Adipocyte (in vitro differentiated cells): ENCODE measurements at regions not wholly inside any gene's neighbourhood (a gene's known extent, or its start where the extent isn't known, plus 50 kb on each side); places are given as distances from the start of the nearest gene placed in this dataset.

Experiments used
- DNase-seq: peaks from one replicate; pipeline ENCODE4 v3.0.0-alpha.2; 2015; ENCODE audit warnings: low read depth
- H3K27me3 ChIP-seq: replicated peaks from 2 replicates; pipeline ENCODE4 v1.7.0; 2013; ENCODE audit warnings: mild to moderate bottlenecking, low read length, moderate library complexity; ENCODE audit not compliant: control insufficient read depth, insufficient read depth
- H3K36me3 ChIP-seq: 2 replicates; pipeline ENCODE4 v1.7.0; 2013; ENCODE audit warnings: low read length, mild to moderate bottlenecking, moderate library complexity; ENCODE audit not compliant: control insufficient read depth, insufficient read depth, severe bottlenecking
- H3K4me1 ChIP-seq: 2 replicates; pipeline ENCODE4 v1.7.0; 2013; ENCODE audit warnings: mild to moderate bottlenecking, low read length, moderate library complexity; ENCODE audit not compliant: control insufficient read depth, insufficient read depth
- H3K4me3 ChIP-seq: 2 replicates; pipeline ENCODE4 v1.7.0; 2013; ENCODE audit warnings: mild to moderate bottlenecking, low read length, moderate library complexity
- H3K9ac ChIP-seq: 2 replicates; pipeline ENCODE4 v1.7.0; 2013; ENCODE audit warnings: mild to moderate bottlenecking, low read length, moderate library complexity
- H3K9me3 ChIP-seq: 2 replicates; pipeline ENCODE4 v1.7.0; 2013; ENCODE audit warnings: mild to moderate bottlenecking, low read length, moderate library complexity; ENCODE audit not compliant: control insufficient read depth

DNA sequence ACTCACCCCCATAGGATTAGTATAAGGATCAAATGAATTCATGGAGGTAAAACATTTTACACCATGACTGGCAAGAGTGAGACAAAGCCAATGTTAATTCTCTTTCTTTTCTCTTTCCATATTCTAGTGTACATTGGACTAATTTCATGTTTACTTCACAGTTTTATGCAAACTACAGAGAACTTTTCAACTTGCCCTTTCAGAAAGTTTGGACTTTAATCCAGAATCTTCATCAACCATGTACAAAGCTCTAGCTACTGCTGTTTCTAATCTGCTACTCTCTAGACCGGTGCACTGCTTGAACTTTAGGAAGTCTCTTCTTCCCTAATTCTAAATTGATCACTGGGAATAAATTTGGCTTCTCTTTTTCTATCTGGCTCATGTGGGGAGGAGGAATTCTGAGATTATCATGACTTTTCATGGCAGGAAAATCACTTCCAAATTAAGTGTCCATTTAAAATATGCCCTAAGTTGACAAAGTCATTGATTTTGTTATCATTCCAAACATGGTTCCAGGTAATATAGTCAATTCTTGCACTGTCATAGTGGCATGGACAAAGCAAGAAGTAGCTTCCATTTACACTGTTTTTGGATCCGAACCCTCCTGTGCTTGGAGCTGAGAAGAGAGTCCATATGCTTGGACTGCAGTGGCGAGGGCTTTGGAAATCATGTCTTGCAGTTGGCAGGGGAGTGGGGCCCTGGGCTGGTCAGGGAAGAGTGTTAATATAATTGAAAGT is 903.3 kb downstream of the CCSER2 start:
- Histone ChIP-seq H3K4me1 (no peaks in the 10 kb centered on the region), H3K4me3 (no peak overlapping the region), H3K27me3 (no peaks in the 10 kb centered on the region), H3K9me3 (no peaks in the 10 kb centered on the region), H3K9ac (no peak overlapping the region), H3K36me3 (no peaks in the 10 kb centered on the region)
- DNase-seq, result no peak

- DNase-seq, result no peak
- Histone ChIP-seq H3K9ac (no peak overlapping the region), H3K9me3 (no peaks in the 10 kb centered on the region), H3K4me3 (no peak overlapping the region), H3K4me1 (no peaks in the 10 kb centered on the region), H3K36me3 (no peaks in the 10 kb centered on the region), H3K27me3 (no peaks in the 10 kb centered on the region)
Observed at GRCh38 chr10:85235258-85235657, 906.9 kb downstream of the CCSER2 start.

DNA sequence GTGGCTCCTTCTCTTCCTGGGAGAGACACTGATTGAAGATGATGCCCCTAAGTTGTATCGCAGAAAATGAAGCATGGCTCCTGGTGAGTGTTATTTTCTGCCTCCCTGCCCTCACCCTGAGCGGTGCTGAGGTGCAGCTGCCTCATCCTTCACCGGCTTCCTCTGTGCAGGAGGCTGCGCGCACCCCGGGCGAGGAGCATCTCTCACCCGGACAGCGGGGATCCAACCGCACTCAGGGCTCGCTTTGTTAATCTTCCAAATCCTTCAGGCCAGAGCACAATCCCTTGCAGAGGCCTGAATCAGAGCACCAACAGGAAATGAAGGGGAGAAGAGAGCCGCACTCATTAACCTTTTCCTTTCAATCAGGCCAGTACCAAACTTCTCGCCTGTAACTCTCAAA is 910.3 kb downstream of the CCSER2 start:
- Histone ChIP-seq H3K4me3 (no peak overlapping the region), H3K9ac (no peak overlapping the region), H3K27me3 (no peaks in the 10 kb centered on the region), H3K36me3 (no peaks in the 10 kb centered on the region), H3K9me3 (no peaks in the 10 kb centered on the region), H3K4me1 (no peaks in the 10 kb centered on the region)
- DNase-seq, result no peak

GRCh38 chr10:85250304-85250703 is 921.9 kb downstream of the CCSER2 start:
- Histone ChIP-seq H3K4me3 (no peak overlapping the region), H3K4me1 (no peaks in the 10 kb centered on the region), H3K27me3 (no peaks in the 10 kb centered on the region), H3K36me3 (no peaks in the 10 kb centered on the region), H3K9me3 (no peaks in the 10 kb centered on the region), H3K9ac (no peak overlapping the region)
- no peak for DNase-seq

DNA sequence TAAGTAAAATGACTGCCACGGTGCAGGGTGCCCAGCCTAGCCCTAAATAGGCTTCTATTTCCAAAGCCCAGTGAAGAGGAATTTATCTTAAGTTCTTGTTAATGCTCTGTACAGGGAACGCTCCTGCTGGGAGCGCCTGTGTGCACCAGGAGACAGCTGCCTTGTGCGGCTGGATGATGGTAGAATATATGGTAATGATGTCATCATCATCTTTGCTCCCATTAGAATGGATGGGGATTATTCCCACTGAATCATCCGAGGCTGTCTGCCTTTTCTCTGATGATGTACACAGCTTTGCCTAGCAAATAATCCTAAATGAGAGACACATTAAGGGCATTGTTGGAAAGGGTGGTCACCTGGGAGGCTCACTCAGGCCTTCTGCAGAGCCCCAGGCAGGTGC is 928.1 kb downstream of the CCSER2 start:
- H3K4me1 ChIP-seq, result no peaks in the 10 kb centered on the region
- DNase-seq, result no peak
- H3K36me3 ChIP-seq, result no peaks in the 10 kb centered on the region
- no peaks in the 10 kb centered on the region for H3K27me3 ChIP-seq
- no peak overlapping the region for H3K9ac ChIP-seq
- H3K9me3 ChIP-seq, result no peaks in the 10 kb centered on the region
- H3K4me3 ChIP-seq, result no peak overlapping the region

DNA sequence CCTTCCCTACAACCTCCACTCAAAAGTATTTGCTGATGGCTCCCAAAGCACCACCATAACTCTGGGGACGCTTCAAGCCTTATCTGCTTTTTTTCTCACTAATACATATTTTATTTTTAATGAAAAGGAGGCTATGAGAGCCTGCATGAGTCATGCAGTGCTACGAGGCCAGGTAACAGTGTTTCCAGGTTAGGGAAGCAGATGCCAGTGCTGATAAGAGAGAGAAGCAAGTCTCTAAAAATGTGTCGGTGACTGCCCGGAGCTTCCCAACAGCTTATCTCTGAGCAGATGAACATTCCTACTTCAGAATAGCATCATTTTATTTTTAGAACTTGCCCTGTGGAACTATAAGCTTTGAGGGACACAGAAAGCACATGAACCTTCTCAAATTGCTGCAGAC is 931.5 kb downstream of the CCSER2 start:
- H3K4me3 ChIP-seq, result no peak overlapping the region
- DNase-seq, result no peak
- no peaks in the 10 kb centered on the region for H3K4me1 ChIP-seq
- no peaks in the 10 kb centered on the region for H3K27me3 ChIP-seq
- no peaks in the 10 kb centered on the region for H3K36me3 ChIP-seq
- no peak overlapping the region for H3K9ac ChIP-seq
- no peaks in the 10 kb centered on the region for H3K9me3 ChIP-seq

DNA sequence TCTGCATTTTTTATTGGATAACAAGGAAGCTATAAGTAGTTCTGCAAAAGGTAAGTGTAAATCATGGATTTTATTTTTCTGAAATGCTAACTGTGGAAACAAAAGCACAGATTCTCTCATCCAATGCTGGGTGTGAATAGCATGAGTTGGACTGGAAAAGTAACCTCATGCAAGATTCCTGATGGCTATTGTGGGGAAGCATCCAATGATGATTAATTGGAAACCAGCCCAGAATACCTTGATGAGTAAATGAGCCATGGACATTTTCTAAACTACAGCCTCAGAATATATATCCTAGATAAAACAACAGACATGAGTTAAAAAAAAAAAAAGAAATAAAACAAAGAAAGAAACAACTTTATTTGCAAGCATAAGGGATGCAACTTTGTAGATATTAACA is 934.6 kb downstream of the CCSER2 start:
- no peak for DNase-seq
- no peak overlapping the region for H3K9ac ChIP-seq
- no peaks in the 10 kb centered on the region for H3K4me1 ChIP-seq
- no peaks in the 10 kb centered on the region for H3K36me3 ChIP-seq
- no peak overlapping the region for H3K4me3 ChIP-seq
- H3K27me3 ChIP-seq, result no peaks in the 10 kb centered on the region
- H3K9me3 ChIP-seq, result no peaks in the 10 kb centered on the region

GRCh38 chr10:85265121-85265520 is 936.7 kb downstream of the CCSER2 start:
- no peaks in the 10 kb centered on the region for H3K27me3 ChIP-seq
- H3K4me1 ChIP-seq, result no peaks in the 10 kb centered on the region
- H3K9ac ChIP-seq, result no peak overlapping the region
- no peaks in the 10 kb centered on the region for H3K36me3 ChIP-seq
- no peak for DNase-seq
- H3K4me3 ChIP-seq, result no peak overlapping the region
- H3K9me3 ChIP-seq, result no peaks in the 10 kb centered on the region

DNA sequence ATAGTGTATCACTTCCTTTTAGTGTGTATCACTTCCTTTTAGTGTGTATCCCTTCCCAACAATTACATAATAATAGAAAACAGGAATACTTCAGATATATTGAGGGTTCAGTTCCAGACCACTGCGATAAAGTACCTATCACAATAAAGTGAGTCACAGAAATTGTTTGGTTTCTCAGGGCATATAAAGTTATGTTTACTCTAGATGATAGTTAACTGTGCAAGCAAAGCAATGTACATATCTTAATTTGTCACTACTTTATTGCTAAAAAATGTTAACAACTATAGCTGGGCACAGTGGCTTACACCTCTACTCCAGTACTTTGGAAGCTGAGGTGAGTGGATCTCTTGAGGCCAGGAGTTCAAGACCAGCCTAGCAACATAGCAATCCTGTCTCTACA is 938.4 kb downstream of the CCSER2 start:
- no peak overlapping the region for H3K9ac ChIP-seq
- H3K27me3 ChIP-seq, result no peaks in the 10 kb centered on the region
- H3K36me3 ChIP-seq, result no peaks in the 10 kb centered on the region
- no peaks in the 10 kb centered on the region for H3K4me1 ChIP-seq
- H3K4me3 ChIP-seq, result no peak overlapping the region
- DNase-seq, result no peak
- peaks cover 12% of the 10 kb centered on the region for H3K9me3 ChIP-seq

GRCh38 chr10:85280014-85280413 is 951.6 kb downstream of the CCSER2 start:
- no peaks in the 10 kb centered on the region for H3K27me3 ChIP-seq
- no peak overlapping the region for H3K9ac ChIP-seq
- H3K4me3 ChIP-seq, result no peak overlapping the region
- H3K4me1 ChIP-seq, result no peaks in the 10 kb centered on the region
- no peak for DNase-seq
- H3K9me3 ChIP-seq, result no peaks in the 10 kb centered on the region
- H3K36me3 ChIP-seq, result no peaks in the 10 kb centered on the region

GRCh38 chr10:85284778-85285770 is 956.7 kb downstream of the CCSER2 start:
- DNase-seq, result no peak
- Histone ChIP-seq H3K4me3 (no peak overlapping the region), H3K9me3 (no peaks in the 10 kb centered on the region), H3K4me1 (no peaks in the 10 kb centered on the region), H3K36me3 (no peaks in the 10 kb centered on the region), H3K9ac (no peak overlapping the region), H3K27me3 (no peaks in the 10 kb centered on the region)
